PC-3 (cell line): ENCODE measurements at regions not wholly inside any gene's neighbourhood (a gene's known extent, or its start where the extent isn't known, plus 50 kb on each side); places are given as distances from the start of the nearest gene placed in this dataset.

ENCODE experiments used
- ATAC-seq: fragments of 200-7000 bp; cut with Tn5 transposase; 2 replicates; pipeline ENCODE4 v1.9.1; 2020; ENCODE audit warnings: mild to moderate bottlenecking, moderate library complexity
- BruUV-seq: library from RNA; stranded (reverse); fragments of 400-500 nt; replicated peaks from 2 replicates; lab custom pipeline; 2021; lab: Mats Ljungman, UMichigan
- CTCF ChIA-PET: fragments of 300-600 bp; sonication (Branson Sonifier 250); formaldehyde crosslinking; loops from one replicate; lab custom pipeline; 2022; ENCODE audit warnings: antibody characterized with exemption; lab: Charles Lee
- POLR2A ChIA-PET: fragments of 300-600 bp; sonication (Branson Sonifier 250); formaldehyde crosslinking; loops from one replicate; lab custom pipeline; 2022; ENCODE audit warnings: antibody characterized with exemption; ENCODE audit not compliant: unreplicated experiment; lab: Charles Lee
- DNase-seq: peaks from one replicate; pipeline ENCODE4 v3.0.0-alpha.2; 2015
- H2AFZ ChIP-seq: fragments of 300-600 bp; sonication (generic); 2 replicates; pipeline ENCODE4 v1.6.0; 2016; ENCODE audit warnings: antibody characterized with exemption, low read length
- H3F3A ChIP-seq: fragments of 300-600 bp; sonication (generic); one replicate; pipeline ENCODE4 v1.6.0; 2017; ENCODE audit warnings: antibody characterized with exemption, low read length, control low read depth, mild to moderate bottlenecking; ENCODE audit not compliant: unreplicated experiment
- H3K27ac ChIP-seq: fragments of 300-600 bp; sonication (generic); 2 replicates; pipeline ENCODE4 v1.5.1; 2016; ENCODE audit warnings: mild to moderate bottlenecking, low read length
- H3K27me3 ChIP-seq: fragments of 300-600 bp; sonication (generic); 2 replicates; pipeline ENCODE4 v1.6.1; 2016; ENCODE audit warnings: low read length, mixed read lengths
- H3K36me3 ChIP-seq: fragments of 300-600 bp; sonication (generic); 2 replicates; pipeline ENCODE4 v1.6.1; 2016; ENCODE audit warnings: low read depth, mixed run types, low read length, mixed read lengths
- H3K4me1 ChIP-seq: fragments of 300-600 bp; sonication (generic); 2 replicates; pipeline ENCODE4 v1.5.1; 2016; ENCODE audit warnings: low read length; ENCODE audit not compliant: insufficient read depth
- H3K4me2 ChIP-seq: fragments of 300-600 bp; sonication (generic); 2 replicates; pipeline ENCODE4 v1.6.0; 2016; ENCODE audit warnings: low read length
- H3K4me3 ChIP-seq: fragments of 300-600 bp; sonication (generic); 2 replicates; pipeline ENCODE4 v1.5.1; 2016; ENCODE audit warnings: mild to moderate bottlenecking, low read length, mixed read lengths
- H3K79me2 ChIP-seq: fragments of 300-600 bp; sonication (generic); 2 replicates; pipeline ENCODE4 v1.6.1; 2017; ENCODE audit warnings: low read length, mixed read lengths
- H3K9ac ChIP-seq: fragments of 300-600 bp; sonication (generic); 2 replicates; pipeline ENCODE4 v1.6.0; 2016; ENCODE audit warnings: mild to moderate bottlenecking, low read length
- H3K9me2 ChIP-seq: fragments of 300-600 bp; sonication (generic); replicated peaks from 2 replicates; pipeline ENCODE4 v1.6.1; 2016; ENCODE audit warnings: mixed run types, low read length, mixed read lengths
- H3K9me3 ChIP-seq: fragments of 300-600 bp; sonication (generic); 2 replicates; pipeline ENCODE4 v1.6.1; 2016; ENCODE audit warnings: low read length, mixed read lengths
- H4K20me1 ChIP-seq: fragments of 300-600 bp; sonication (generic); 2 replicates; pipeline ENCODE4 v1.6.1; 2016; ENCODE audit warnings: low read length, mixed read lengths
- CTCF ChIP-seq: fragments of 300-600 bp; sonication (generic); conservative IDR thresholded peaks from 2 replicates; pipeline ENCODE4 v1.5.1; 2017; ENCODE audit warnings: antibody characterized with exemption, low read depth, mild to moderate bottlenecking, low read length
- EZH2 ChIP-seq: fragments of 300-600 bp; sonication (generic); IDR thresholded peaks from one replicate; pipeline ENCODE4 v1.6.1; 2017; ENCODE audit warnings: antibody characterized with exemption, mild to moderate bottlenecking, low read length; ENCODE audit not compliant: unreplicated experiment
- EZH2phosphoT487 ChIP-seq: fragments of 300-600 bp; sonication (generic); IDR thresholded peaks from 2 replicates; pipeline ENCODE4 v1.6.1; 2018; ENCODE audit warnings: mild to moderate bottlenecking, antibody characterized with exemption, low read length, borderline replicate concordance
- intact Hi-C: fragments of 100-400 bp; cut with micrococcal nuclease; formaldehyde crosslinking; loops from 2 replicates; pipeline ENCODE4 v1.9.0; 2023

GRCh38 chr3:164416491-164417222 is 661.6 kb downstream of the SI start:
- no TSS peak for BruUV-seq
- Histone ChIP-seq H3K4me2 (no peak overlapping the region), H3K9ac (no peak overlapping the region), H3K9me3 (no peaks in the 10 kb centered on the region), H4K20me1 (no peaks in the 10 kb centered on the region), H3K79me2 (no peaks in the 10 kb centered on the region), H2AFZ (no peak overlapping the region), H3K36me3 (no peaks in the 10 kb centered on the region), H3K4me1 (no peaks in the 10 kb centered on the region), H3K4me3 (no peak overlapping the region), H3K27me3 (no peaks in the 10 kb centered on the region), H3K27ac (no peak overlapping the region), H3F3A (no peaks in the 10 kb centered on the region), H3K9me2 (no peaks in the 10 kb centered on the region)
- DNase-seq (no peak), ATAC-seq (no peak)
- ChIA-PET CTCF (interaction anchor here (0.5 kb wide), 1 partner anchor 24 kb away, joined by 3 read pairs; no protein-coding TSS in a partner anchor), POLR2A (no interaction called here)
- TF ChIP-seq EZH2phosphoT487 (no peak), CTCF (no peak), EZH2 (no peak)
- intact Hi-C loops = no loop called here

DNA sequence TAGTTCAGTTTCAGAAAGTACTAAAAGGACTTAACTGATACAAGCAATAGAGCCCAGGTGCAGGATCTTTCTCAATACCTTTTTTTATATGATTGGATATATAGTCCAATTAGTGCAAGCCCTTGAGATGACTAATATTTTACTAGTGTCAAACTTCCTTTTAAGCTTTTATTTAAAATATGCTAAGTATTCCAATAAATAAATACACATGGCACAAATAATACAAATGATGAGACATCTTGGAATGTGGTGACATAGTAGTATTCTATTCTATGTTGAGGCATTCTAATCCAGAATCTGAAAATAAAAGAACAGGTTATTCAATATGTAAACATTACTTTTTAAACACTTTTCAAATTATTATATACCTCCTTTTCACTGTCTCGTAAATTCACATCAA is 670.0 kb downstream of the SI start:
- ChIA-PET POLR2A (no interaction called here), CTCF (no interaction called here)
- H3K27me3 ChIP-seq = no peaks in the 10 kb centered on the region
- TF ChIP-seq EZH2 = no peak
- H3K9me2 ChIP-seq = no peaks in the 10 kb centered on the region
- H3F3A ChIP-seq = no peaks in the 10 kb centered on the region
- peak; percentile 47 for DNase-seq
- H3K9me3 ChIP-seq = no peaks in the 10 kb centered on the region
- no peak overlapping the region for H2AFZ ChIP-seq
- H3K9ac ChIP-seq = no peak overlapping the region
- H3K4me2 ChIP-seq = no peak overlapping the region
- no TSS peak for BruUV-seq
- H3K4me3 ChIP-seq = no peak overlapping the region
- intact Hi-C loops = no loop called here
- no peak overlapping the region for H3K27ac ChIP-seq
- H4K20me1 ChIP-seq = no peaks in the 10 kb centered on the region
- H3K79me2 ChIP-seq = no peaks in the 10 kb centered on the region
- peak; percentile 83 for ATAC-seq
- H3K4me1 ChIP-seq = peaks cover 13% of the 10 kb centered on the region; the same call in 1 of the 2 replicates
- H3K36me3 ChIP-seq = no peaks in the 10 kb centered on the region

GRCh38 chr3:164407111-164407510 is 671.2 kb downstream of the SI start:
- no peak overlapping the region for H2AFZ ChIP-seq
- no peaks in the 10 kb centered on the region for H3K9me2 ChIP-seq
- ChIA-PET POLR2A (no interaction called here), CTCF (no interaction called here)
- TF ChIP-seq EZH2phosphoT487 (no peak), CTCF (no peak), EZH2 (no peak)
- H3K4me2 ChIP-seq = no peak overlapping the region
- H4K20me1 ChIP-seq = no peaks in the 10 kb centered on the region
- H3K36me3 ChIP-seq = no peaks in the 10 kb centered on the region
- ATAC-seq = peak; percentile 48
- no peaks in the 10 kb centered on the region for H3K9me3 ChIP-seq
- no peaks in the 10 kb centered on the region for H3F3A ChIP-seq
- intact Hi-C loops = no loop called here
- DNase-seq = no peak
- no peak overlapping the region for H3K9ac ChIP-seq
- no peak overlapping the region for H3K4me3 ChIP-seq
- BruUV-seq = no TSS peak
- H3K4me1 ChIP-seq = peaks cover 13% of the 10 kb centered on the region; the same call in 1 of the 2 replicates
- no peaks in the 10 kb centered on the region for H3K27me3 ChIP-seq
- no peak overlapping the region for H3K27ac ChIP-seq
- H3K79me2 ChIP-seq = no peaks in the 10 kb centered on the region
